Astrocyte of the cerebellum (primary cell): ENCODE measurements at regions not wholly inside any gene's neighbourhood (a gene's known extent, or its start where the extent isn't known, plus 50 kb on each side); places are given as distances from the start of the nearest gene placed in this dataset.

Experiments used
- DNase-seq: peaks from one replicate; pipeline ENCODE4 v3.0.0-alpha.2; 2011; ENCODE audit warnings: low read depth
- H3K4me3 ChIP-seq: 2 replicates; pipeline ENCODE4 v1.5.1; 2011; ENCODE audit warnings: mild to moderate bottlenecking, low read depth, low read length, moderate library complexity
- CTCF ChIP-seq: IDR thresholded peaks from 2 replicates; pipeline ENCODE4 v1.5.1; 2012; ENCODE audit warnings: low read length, low read depth, moderate library complexity, mild to moderate bottlenecking; ENCODE audit errors: missing control alignments
- in situ Hi-C: cut with HindIII; loops from 2 replicates; pipeline ENCODE4 v1.10.0; 2017; ENCODE audit warnings: low sequenced_read_pairs

- TF ChIP-seq CTCF, result no peak
- in situ Hi-C loops, result no loop called here
- no peak overlapping the region for H3K4me3 ChIP-seq
- DNase-seq, result no peak
Observed at GRCh38 chr16:11430601-11431317, 85.5 kb downstream of the RMI2 start.

- in situ Hi-C loops, result no loop called here
- DNase-seq, result no peak
Observed at GRCh38 chr16:11431915-11432465, 86.7 kb downstream of the RMI2 start.

GRCh38 chr16:11432856-11433395 lies 87.7 kb downstream of the RMI2 start:
- in situ Hi-C loops, result no loop called here
- no peak for DNase-seq
- H3K4me3 ChIP-seq, result no peak overlapping the region
- no peak for TF ChIP-seq CTCF

More at GRCh38 chr16:11431915-11432465, 86.7 kb downstream of the RMI2 start:
- H3K4me3 ChIP-seq, result no peak overlapping the region
- no peak for TF ChIP-seq CTCF

GRCh38 chr16:11435576-11435975 lies 90.3 kb downstream of the RMI2 start:
- DNase-seq, result no peak
- no peak overlapping the region for H3K4me3 ChIP-seq
- no peak for TF ChIP-seq CTCF
- in situ Hi-C loops, result no loop called here

GRCh38 chr16:11437069-11437468 lies 91.8 kb downstream of the RMI2 start:
- in situ Hi-C loops, result no loop called here
- no peak for TF ChIP-seq CTCF
- H3K4me3 ChIP-seq, result no peak overlapping the region
- no peak for DNase-seq

- no peak overlapping the region for H3K4me3 ChIP-seq
- DNase-seq, result no peak
- no peak for TF ChIP-seq CTCF
- in situ Hi-C loops, result no loop called here
Observed at GRCh38 chr16:11439790-11440656, 94.8 kb downstream of the RMI2 start.
